Activated naive CD4-positive, alpha-beta T cell (primary cell): ENCODE measurements at regions not wholly inside any gene's neighbourhood (a gene's known extent, or its start where the extent isn't known, plus 50 kb on each side); places are given as distances from the start of the nearest gene placed in this dataset.

ENCODE experiments used
- DNase-seq, 4 experiments: peaks; one replicate each; lab custom pipeline; 2025; lab: John Stamatoyannopoulos, UW

GRCh38 chr18:73962256-73962655, 185.4 kb downstream of the FBXO15 start:
- no peak for DNase-seq

- DNase-seq: no peak
These were observed 185.8 kb downstream of the FBXO15 start for GRCh38 chr18:73961804-73962203.

- DNase-seq: no peak
These were observed 188.3 kb downstream of the FBXO15 start for GRCh38 chr18:73959352-73959751.

GRCh38 chr18:73954268-73954667, 193.4 kb downstream of the FBXO15 start:
- DNase-seq: no peak

GRCh38 chr18:73952296-73952946, 195.2 kb downstream of the FBXO15 start:
- no peak for DNase-seq

GRCh38 chr18:73950116-73950700, 197.4 kb downstream of the FBXO15 start:
- DNase-seq: no peak

- no peak for DNase-seq
These were observed 199.1 kb downstream of the FBXO15 start for GRCh38 chr18:73948497-73948896.

GRCh38 chr18:73948084-73948483, 199.6 kb downstream of the FBXO15 start:
- DNase-seq: no peak

- no peak for DNase-seq
These were observed 200.3 kb downstream of the FBXO15 start for GRCh38 chr18:73947180-73947921.

- no peak for DNase-seq
These were observed 202.4 kb downstream of the FBXO15 start for GRCh38 chr18:73945130-73945792.

- DNase-seq: no peak
These were observed 202.9 kb downstream of the FBXO15 start for GRCh38 chr18:73944715-73945114.

- DNase-seq: no peak
These were observed 203.9 kb downstream of the FBXO15 start for GRCh38 chr18:73943763-73944162.

- no peak for DNase-seq
These were observed 204.7 kb downstream of the FBXO15 start for GRCh38 chr18:73942956-73943355.

GRCh38 chr18:73942081-73942625, 205.5 kb downstream of the FBXO15 start:
- no peak for DNase-seq

GRCh38 chr18:73940721-73941120, 206.9 kb downstream of the FBXO15 start:
- DNase-seq: no peak

GRCh38 chr18:73939391-73939790, 208.2 kb downstream of the FBXO15 start:
- no peak for DNase-seq

GRCh38 chr18:73933685-73934084, 213.9 kb downstream of the FBXO15 start:
- no peak for DNase-seq

- no peak for DNase-seq
These were observed 214.7 kb downstream of the FBXO15 start for GRCh38 chr18:73932976-73933375.

GRCh38 chr18:73927496-73927895, 220.1 kb downstream of the FBXO15 start:
- no peak for DNase-seq

GRCh38 chr18:73924836-73925235, 222.8 kb downstream of the FBXO15 start:
- DNase-seq: no peak

- DNase-seq: no peak
These were observed 223.3 kb downstream of the FBXO15 start for GRCh38 chr18:73924307-73924706.

- DNase-seq: no peak
These were observed 223.8 kb downstream of the FBXO15 start for GRCh38 chr18:73923866-73924265.
